Breast epithelium (tissue), 4 donors: ENCODE measurements at regions not wholly inside any gene's neighbourhood (a gene's known extent, or its start where the extent isn't known, plus 50 kb on each side); places are given as distances from the start of the nearest gene placed in this dataset.

Experiments used
- DNase-seq, 2 donors: peaks; one replicate each; pipeline ENCODE4 v3.0.0-alpha.2; 2019; ENCODE audit warnings: low spot score in 2 of 2
- H3K27ac ChIP-seq, 2 donors: fragments of 200-600 bp; sonication (generic) in 1 of 2; one replicate each; pipeline ENCODE4 v1.5.1; 2016 to 2019; ENCODE audit warnings: mild to moderate bottlenecking in 1 of 2
- H3K27me3 ChIP-seq, 2 donors: fragments of 200-600 bp; sonication (generic) in 1 of 2; one replicate each; pipeline versions ENCODE4 v1.5.1 to v1.6.0; 2017 to 2019; ENCODE audit warnings: control low read depth in 1 of 2, mild to moderate bottlenecking in 1 of 2
- H3K36me3 ChIP-seq: fragments of 200-600 bp; one replicate; pipeline ENCODE4 v1.5.1; 2019
- H3K4me1 ChIP-seq, 2 donors: fragments of 200-600 bp; sonication (generic); one replicate each; pipeline ENCODE4 v1.5.1; 2016 to 2019; ENCODE audit warnings: control low read depth in 1 of 2
- H3K4me3 ChIP-seq, 3 donors: fragments of 200-600 bp; sonication (generic); 1 replicate in 2 of 3; 2 replicates in 1 of 3; pipeline ENCODE4 v1.5.1; 2016 to 2019; ENCODE audit warnings: mild to moderate bottlenecking in 3 of 3, moderate library complexity in 2 of 3
- H3K9me3 ChIP-seq, 2 donors: fragments of 200-600 bp; sonication (generic) in 1 of 2; one replicate each; pipeline ENCODE4 v1.5.1; 2016 to 2019; ENCODE audit warnings: control low read depth in 1 of 2
- CTCF ChIP-seq, 3 donors: fragments of 450-650 bp; IDR thresholded peaks; one replicate each; pipeline ENCODE4 v1.5.1; 2016 to 2017; ENCODE audit warnings: antibody characterized with exemption in 3 of 3, mild to moderate bottlenecking in 3 of 3, moderate library complexity in 3 of 3
- POLR2A ChIP-seq: fragments of 450-650 bp; IDR thresholded peaks from one replicate; pipeline ENCODE4 v1.6.1; 2016; ENCODE audit warnings: antibody characterized with exemption, mild to moderate bottlenecking, moderate library complexity
- POLR2AphosphoS5 ChIP-seq, 3 donors: sonication (generic); formaldehyde crosslinking; IDR thresholded peaks; one replicate each; pipeline ENCODE4 v1.6.1; 2017; ENCODE audit warnings: antibody characterized with exemption in 3 of 3
- intact Hi-C: fragments of 100-400 bp; cut with DNase I; formaldehyde crosslinking; loops from one replicate; pipeline ENCODE4 v1.15.1; 2023; ENCODE audit warnings: low total_unique reads

- Histone ChIP-seq H3K4me3 (no peak overlapping the region), H3K36me3 (no peaks in the 10 kb centered on the region), H3K27me3 (no peaks in the 10 kb centered on the region), H3K27ac (no peak overlapping the region), H3K9me3 (no peaks in the 10 kb centered on the region), H3K4me1 (no peaks in the 10 kb centered on the region)
- DNase-seq, result no peak
- intact Hi-C loops, result no loop called here
- no peak for TF ChIP-seq CTCF (IDR thresholded peaks at IDR 0.05)
- no peak for TF ChIP-seq POLR2AphosphoS5 (IDR thresholded peaks at IDR 0.05)
- TF ChIP-seq POLR2A, result no peak
Measured at GRCh38 chr2:149658553-149658952, 71.0 kb upstream of the MMADHC start.

GRCh38 chr2:149657401-149658040 lies 69.9 kb upstream of the MMADHC start:
- H3K36me3 ChIP-seq, result no peaks in the 10 kb centered on the region
- no peaks in the 10 kb centered on the region for H3K4me1 ChIP-seq
- no peak for TF ChIP-seq POLR2AphosphoS5 (IDR thresholded peaks at IDR 0.05)
- TF ChIP-seq POLR2A, result no peak
- no peak for TF ChIP-seq CTCF (IDR thresholded peaks at IDR 0.05)
- H3K27me3 ChIP-seq, result no peaks in the 10 kb centered on the region
- intact Hi-C loops, result no loop called here
- H3K9me3 ChIP-seq, result no peaks in the 10 kb centered on the region
- H3K4me3 ChIP-seq, result no peak overlapping the region
- H3K27ac ChIP-seq, result no peak overlapping the region
- DNase-seq, result no peak

- Histone ChIP-seq H3K4me3 (no peak overlapping the region), H3K9me3 (no peaks in the 10 kb centered on the region), H3K36me3 (no peaks in the 10 kb centered on the region), H3K27ac (no peak overlapping the region), H3K27me3 (no peaks in the 10 kb centered on the region), H3K4me1 (no peaks in the 10 kb centered on the region)
- intact Hi-C loops, result no loop called here
- no peak for DNase-seq
- TF ChIP-seq POLR2A, result no peak
Measured at GRCh38 chr2:149656996-149657395, 69.4 kb upstream of the MMADHC start.

- no peak overlapping the region for H3K27ac ChIP-seq
- H3K4me1 ChIP-seq, result no peaks in the 10 kb centered on the region
- H3K27me3 ChIP-seq, result no peaks in the 10 kb centered on the region
- H3K9me3 ChIP-seq, result no peaks in the 10 kb centered on the region
- H3K4me3 ChIP-seq, result no peak overlapping the region
- no peak for TF ChIP-seq POLR2A
- TF ChIP-seq POLR2AphosphoS5 (IDR thresholded peaks at IDR 0.05), result no peak
- TF ChIP-seq CTCF (IDR thresholded peaks at IDR 0.05), result no peak
- no peaks in the 10 kb centered on the region for H3K36me3 ChIP-seq
- no peak for DNase-seq
- intact Hi-C loops, result no loop called here
Measured at GRCh38 chr2:149653831-149654445, 66.4 kb upstream of the MMADHC start.

GRCh38 chr2:149652926-149653325 lies 65.4 kb upstream of the MMADHC start:
- intact Hi-C loops, result no loop called here
- Histone ChIP-seq H3K9me3 (no peaks in the 10 kb centered on the region), H3K27ac (no peak overlapping the region), H3K36me3 (no peaks in the 10 kb centered on the region), H3K4me3 (no peak overlapping the region), H3K4me1 (no peaks in the 10 kb centered on the region), H3K27me3 (no peaks in the 10 kb centered on the region)
- no peak for DNase-seq
- no peak for TF ChIP-seq POLR2A
- TF ChIP-seq CTCF (IDR thresholded peaks at IDR 0.05), result no peak
- TF ChIP-seq POLR2AphosphoS5 (IDR thresholded peaks at IDR 0.05), result no peak
